DOHH2 (cell line): ENCODE measurements at regions not wholly inside any gene's neighbourhood (a gene's known extent, or its start where the extent isn't known, plus 50 kb on each side); places are given as distances from the start of the nearest gene placed in this dataset.
"Not testable (repeated sequence)": the region's sequence is repeated elsewhere in the genome, so short reads cannot be mapped to it uniquely, and the experiment has no call there.

Experiments
- H3F3A ChIP-seq: fragments of 200-600 bp; sonication (generic), shearing (Covaris generic); 2 replicates; pipeline ENCODE4 v1.6.0; 2016; ENCODE audit warnings: antibody characterized with exemption, mild to moderate bottlenecking; ENCODE audit not compliant: control insufficient read depth, insufficient read depth
- H3K27ac ChIP-seq: fragments of 200-600 bp; sonication (generic); 2 replicates; pipeline ENCODE4 v1.5.1; 2014; ENCODE audit warnings: low read depth, mild to moderate bottlenecking, low read length, moderate library complexity
- H3K27me3 ChIP-seq: fragments of 200-600 bp; sonication (generic); 2 replicates; pipeline ENCODE4 v1.6.1; 2014; ENCODE audit warnings: mild to moderate bottlenecking, low read length, mixed read lengths; ENCODE audit not compliant: control insufficient read depth
- H3K36me3 ChIP-seq: fragments of 200-600 bp; sonication (generic); 2 replicates; pipeline ENCODE4 v1.6.1; 2014; ENCODE audit warnings: mild to moderate bottlenecking, low read length, moderate library complexity, mixed read lengths; ENCODE audit not compliant: control insufficient read depth
- H3K4me1 ChIP-seq: fragments of 200-600 bp; sonication (generic); 2 replicates; pipeline ENCODE4 v1.6.1; 2014; ENCODE audit warnings: mild to moderate bottlenecking, low read length, mixed read lengths; ENCODE audit not compliant: control insufficient read depth
- H3K4me2 ChIP-seq: fragments of 200-600 bp; sonication (generic); 2 replicates; pipeline ENCODE4 v1.6.0; 2014; ENCODE audit warnings: mild to moderate bottlenecking, low read length, moderate library complexity
- H3K4me3 ChIP-seq: fragments of 200-600 bp; sonication (generic); 2 replicates; pipeline ENCODE4 v1.5.1; 2014; ENCODE audit warnings: mild to moderate bottlenecking, low read length, mixed read lengths
- H3K79me2 ChIP-seq: fragments of 200-600 bp; sonication (generic); 2 replicates; pipeline ENCODE4 v1.6.1; 2014; ENCODE audit warnings: mild to moderate bottlenecking, low read length, mixed read lengths; ENCODE audit not compliant: control insufficient read depth
- H3K9me2 ChIP-seq: fragments of 200-600 bp; sonication (generic); replicated peaks from 2 replicates; pipeline ENCODE4 v1.6.1; 2014; ENCODE audit warnings: mild to moderate bottlenecking, low read length, mixed read lengths; ENCODE audit not compliant: control insufficient read depth
- H3K9me3 ChIP-seq: fragments of 200-600 bp; sonication (generic); 2 replicates; pipeline ENCODE4 v1.6.1; 2014; ENCODE audit warnings: antibody characterized with exemption, low read length, mixed read lengths; ENCODE audit not compliant: control insufficient read depth, insufficient read depth
- H4K20me1 ChIP-seq: fragments of 200-600 bp; sonication (generic); 2 replicates; pipeline ENCODE4 v1.6.0; 2014; ENCODE audit warnings: low read depth, mild to moderate bottlenecking, antibody characterized with exemption, low read length, moderate library complexity; ENCODE audit not compliant: control insufficient read depth, insufficient read depth
- CTCF ChIP-seq: fragments of 200-600 bp; sonication (generic); IDR thresholded peaks from one replicate; pipeline ENCODE4 v1.5.1; 2014; ENCODE audit warnings: antibody characterized with exemption, mild to moderate bottlenecking, low read depth, low read length; ENCODE audit not compliant: poor library complexity, severe bottlenecking
- EZH2phosphoT487 ChIP-seq: fragments of 200-600 bp; sonication (generic); IDR thresholded peaks from 2 replicates; pipeline ENCODE4 v1.6.1; 2017; ENCODE audit warnings: borderline replicate concordance, mild to moderate bottlenecking, antibody characterized with exemption, low read length, moderate library complexity, mixed read lengths

- H4K20me1 ChIP-seq: no peaks in the 10 kb centered on the region
- no peaks in the 10 kb centered on the region for H3K36me3 ChIP-seq
- no peaks in the 10 kb centered on the region for H3K27me3 ChIP-seq
- H3K27ac ChIP-seq: no peak overlapping the region
- no peaks in the 10 kb centered on the region for H3K9me3 ChIP-seq
- H3F3A ChIP-seq: no peaks in the 10 kb centered on the region
- TF ChIP-seq EZH2phosphoT487: no peak
- no peaks in the 10 kb centered on the region for H3K4me1 ChIP-seq
- no peaks in the 10 kb centered on the region for H3K9me2 ChIP-seq
- no peak overlapping the region for H3K4me2 ChIP-seq
- H3K4me3 ChIP-seq: no peak overlapping the region
- H3K79me2 ChIP-seq: no peaks in the 10 kb centered on the region
Measured at GRCh38 chr2:106004851-106005250, 189.2 kb downstream of the UXS1 start.

GRCh38 chr2:105999211-105999989, 194.7 kb downstream of the UXS1 start:
- Histone ChIP-seq H3K4me1 (no peaks in the 10 kb centered on the region), H3K4me2 (no peak overlapping the region), H3K9me2 (no peaks in the 10 kb centered on the region), H3F3A (no peaks in the 10 kb centered on the region), H3K79me2 (no peaks in the 10 kb centered on the region), H3K27ac (no peak overlapping the region), H4K20me1 (no peaks in the 10 kb centered on the region), H3K27me3 (no peaks in the 10 kb centered on the region), H3K36me3 (no peaks in the 10 kb centered on the region), H3K9me3 (peaks cover 4% of the 10 kb centered on the region; the same call in 1 of the 2 replicates), H3K4me3 (no peak overlapping the region)
- TF ChIP-seq EZH2phosphoT487 (no peak), CTCF (no peak)

- no peaks in the 10 kb centered on the region for H3K79me2 ChIP-seq
- TF ChIP-seq CTCF: no peak
- TF ChIP-seq EZH2phosphoT487: no peak
- no peak overlapping the region for H3K4me2 ChIP-seq
- H3K4me1 ChIP-seq: no peaks in the 10 kb centered on the region
- H3K9me3 ChIP-seq: peaks cover 4% of the 10 kb centered on the region; the same call in 1 of the 2 replicates
- no peaks in the 10 kb centered on the region for H3K36me3 ChIP-seq
- H3K27ac ChIP-seq: no peak overlapping the region
- no peak overlapping the region for H3K4me3 ChIP-seq
- no peaks in the 10 kb centered on the region for H4K20me1 ChIP-seq
- no peaks in the 10 kb centered on the region for H3K9me2 ChIP-seq
- H3K27me3 ChIP-seq: no peaks in the 10 kb centered on the region
- no peaks in the 10 kb centered on the region for H3F3A ChIP-seq
Measured at GRCh38 chr2:105997711-105998110, 196.4 kb downstream of the UXS1 start.

GRCh38 chr2:105990624-105991023, 203.5 kb downstream of the UXS1 start:
- Histone ChIP-seq H3K4me2 (no peak overlapping the region), H3K27me3 (no peaks in the 10 kb centered on the region), H3K27ac (no peak overlapping the region), H3K36me3 (no peaks in the 10 kb centered on the region), H3K9me2 (no peaks in the 10 kb centered on the region), H3K4me3 (no peak overlapping the region), H3K4me1 (no peaks in the 10 kb centered on the region), H4K20me1 (no peaks in the 10 kb centered on the region), H3K79me2 (no peaks in the 10 kb centered on the region), H3F3A (no peaks in the 10 kb centered on the region), H3K9me3 (peaks cover 8% of the 10 kb centered on the region; the same call in 1 of the 2 replicates)
- TF ChIP-seq CTCF (no peak), EZH2phosphoT487 (no peak)

GRCh38 chr2:105989803-105990202, 204.3 kb downstream of the UXS1 start:
- H3K36me3 ChIP-seq, H3K4me3 ChIP-seq, H3K9me3 ChIP-seq, H3K27ac ChIP-seq, H3K27me3 ChIP-seq, H3K4me2 ChIP-seq, H3K9me2 ChIP-seq, H3K79me2 ChIP-seq, H3F3A ChIP-seq, H4K20me1 ChIP-seq, H3K4me1 ChIP-seq: not testable (repeated sequence)
